Esophagus muscularis mucosa (tissue), 4 donors: ENCODE measurements at regions not wholly inside any gene's neighbourhood (a gene's known extent, or its start where the extent isn't known, plus 50 kb on each side); places are given as distances from the start of the nearest gene placed in this dataset.
A peak's percentile ranks its signal among the peaks of the same experiment; 100 is the strongest.

ENCODE experiments used
- DNase-seq: peaks from one replicate; pipeline ENCODE4 v3.0.0-alpha.2; 2017; ENCODE audit errors: extremely low spot score
- H3K27ac ChIP-seq, 4 donors: fragments of 200-600 bp; sonication (generic); replicated peaks in 1 of 4; 1 replicate in 3 of 4; 2 replicates in 1 of 4; pipeline ENCODE4 v1.5.1; 2016 to 2019; ENCODE audit warnings: mild to moderate bottlenecking in 1 of 4
- H3K27me3 ChIP-seq, 4 donors: fragments of 200-600 bp; sonication (generic); one replicate each; pipeline versions ENCODE4 v1.5.1 to v1.6.0; 2016 to 2019
- H3K36me3 ChIP-seq, 4 donors: fragments of 200-600 bp; sonication (generic); one replicate each; pipeline ENCODE4 v1.5.1; 2016 to 2019
- H3K4me1 ChIP-seq, 4 donors: fragments of 200-600 bp; sonication (generic); one replicate each; pipeline ENCODE4 v1.5.1; 2016 to 2019
- H3K4me3 ChIP-seq, 4 donors: fragments of 200-600 bp; sonication (generic); 1 replicate in 2 of 4; 2 replicates in 2 of 4; pipeline ENCODE4 v1.5.1; 2016 to 2019; ENCODE audit warnings: mild to moderate bottlenecking in 4 of 4, moderate library complexity in 1 of 4
- H3K9me3 ChIP-seq, 4 donors: fragments of 200-600 bp; sonication (generic); 1 replicate in 3 of 4; 2 replicates in 1 of 4; pipeline ENCODE4 v1.5.1; 2016 to 2019
- EP300 ChIP-seq: sonication (generic); formaldehyde crosslinking; IDR thresholded peaks from one replicate; pipeline ENCODE4 v1.6.1; 2017; ENCODE audit warnings: antibody characterized with exemption
- POLR2A ChIP-seq: fragments of 450-650 bp; IDR thresholded peaks from one replicate; pipeline ENCODE4 v1.6.1; 2017; ENCODE audit warnings: antibody characterized with exemption, moderate library complexity, mild to moderate bottlenecking, low read depth
- POLR2AphosphoS5 ChIP-seq, 2 donors: sonication (generic); formaldehyde crosslinking; IDR thresholded peaks; one replicate each; pipeline ENCODE4 v1.6.1; 2017; ENCODE audit warnings: antibody characterized with exemption in 2 of 2
- WGBS: methylation state at CpG from one replicate; pipeline ENCODE4 v1.1.5; 2018; 5-methylcytosine and 5-hydroxymethylcytosine counted together
- intact Hi-C: fragments of 100-400 bp; cut with DNase I; formaldehyde crosslinking; loops from one replicate; pipeline ENCODE4 v1.15.1; 2023
- TF ChIP-seq, protein P1 (sequence below), 3 experiments: fragments of 200-600 bp in 2 of 3; fragments of 450-650 bp in 1 of 3; sonication (generic) in 2 of 3; IDR thresholded peaks; one replicate each; pipeline ENCODE4 v1.5.1; 2017 to 2019; ENCODE audit warnings: antibody characterized with exemption in 3 of 3, mild to moderate bottlenecking in 2 of 3, moderate library complexity in 1 of 3

DNA sequence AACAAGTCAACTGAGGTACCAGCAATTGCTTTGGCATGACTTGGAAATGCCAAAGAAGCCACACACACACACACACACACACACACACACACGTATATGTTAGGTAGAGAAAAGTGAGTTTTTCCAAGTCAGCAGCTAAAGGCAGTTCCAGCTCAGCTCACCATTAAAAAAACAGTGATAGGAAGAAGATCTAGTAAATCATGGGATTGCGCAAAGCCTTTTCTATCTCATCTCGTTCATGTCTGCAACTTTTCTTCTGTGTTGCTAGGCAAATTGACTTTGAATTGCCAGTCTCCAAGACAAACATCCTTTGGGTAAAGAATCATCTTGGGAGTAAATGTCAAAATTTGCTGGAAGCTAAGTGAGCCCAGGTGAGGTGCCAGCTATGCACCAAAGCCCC, 500.1 kb downstream of the ENC1 start:
- no peak overlapping the region for H3K27ac ChIP-seq
- intact Hi-C loops, result no loop called here
- WGBS, result 76% methylated on average over 3 of the region's 3 CpGs
- H3K36me3 ChIP-seq, result no peaks in the 10 kb centered on the region
- H3K27me3 ChIP-seq, result no peaks in the 10 kb centered on the region
- H3K9me3 ChIP-seq, result no peaks in the 10 kb centered on the region
- TF ChIP-seq, protein P1, sequence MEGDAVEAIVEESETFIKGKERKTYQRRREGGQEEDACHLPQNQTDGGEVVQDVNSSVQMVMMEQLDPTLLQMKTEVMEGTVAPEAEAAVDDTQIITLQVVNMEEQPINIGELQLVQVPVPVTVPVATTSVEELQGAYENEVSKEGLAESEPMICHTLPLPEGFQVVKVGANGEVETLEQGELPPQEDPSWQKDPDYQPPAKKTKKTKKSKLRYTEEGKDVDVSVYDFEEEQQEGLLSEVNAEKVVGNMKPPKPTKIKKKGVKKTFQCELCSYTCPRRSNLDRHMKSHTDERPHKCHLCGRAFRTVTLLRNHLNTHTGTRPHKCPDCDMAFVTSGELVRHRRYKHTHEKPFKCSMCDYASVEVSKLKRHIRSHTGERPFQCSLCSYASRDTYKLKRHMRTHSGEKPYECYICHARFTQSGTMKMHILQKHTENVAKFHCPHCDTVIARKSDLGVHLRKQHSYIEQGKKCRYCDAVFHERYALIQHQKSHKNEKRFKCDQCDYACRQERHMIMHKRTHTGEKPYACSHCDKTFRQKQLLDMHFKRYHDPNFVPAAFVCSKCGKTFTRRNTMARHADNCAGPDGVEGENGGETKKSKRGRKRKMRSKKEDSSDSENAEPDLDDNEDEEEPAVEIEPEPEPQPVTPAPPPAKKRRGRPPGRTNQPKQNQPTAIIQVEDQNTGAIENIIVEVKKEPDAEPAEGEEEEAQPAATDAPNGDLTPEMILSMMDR (IDR thresholded peaks at IDR 0.05), result no peak
- TF ChIP-seq EP300 (no peak), POLR2AphosphoS5 (IDR thresholded peaks at IDR 0.05) (no peak), POLR2A (no peak)
- H3K4me3 ChIP-seq, result no peak overlapping the region
- H3K4me1 ChIP-seq, result peaks cover 0 to 5% (median 2%) of the 10 kb centered on the region in 4 donors
- DNase-seq, result peak; percentile 34

GRCh38 chr5:74139589-74139988, 500.9 kb downstream of the ENC1 start:
- WGBS, result 90% methylated on average over 6 of the region's 6 CpGs
- Histone ChIP-seq H3K4me1 (peaks cover 0 to 5% (median 2%) of the 10 kb centered on the region in 4 donors), H3K27ac (no peak overlapping the region), H3K27me3 (no peaks in the 10 kb centered on the region), H3K36me3 (no peaks in the 10 kb centered on the region), H3K9me3 (no peaks in the 10 kb centered on the region), H3K4me3 (no peak overlapping the region)
- DNase-seq, result peak; percentile 88
- intact Hi-C loops, result no loop called here
- no peak for TF ChIP-seq POLR2AphosphoS5 (IDR thresholded peaks at IDR 0.05)
- no peak for TF ChIP-seq EP300
- no peak for TF ChIP-seq POLR2A
- TF ChIP-seq, protein P1 (IDR thresholded peaks at IDR 0.05), result no peak

DNA sequence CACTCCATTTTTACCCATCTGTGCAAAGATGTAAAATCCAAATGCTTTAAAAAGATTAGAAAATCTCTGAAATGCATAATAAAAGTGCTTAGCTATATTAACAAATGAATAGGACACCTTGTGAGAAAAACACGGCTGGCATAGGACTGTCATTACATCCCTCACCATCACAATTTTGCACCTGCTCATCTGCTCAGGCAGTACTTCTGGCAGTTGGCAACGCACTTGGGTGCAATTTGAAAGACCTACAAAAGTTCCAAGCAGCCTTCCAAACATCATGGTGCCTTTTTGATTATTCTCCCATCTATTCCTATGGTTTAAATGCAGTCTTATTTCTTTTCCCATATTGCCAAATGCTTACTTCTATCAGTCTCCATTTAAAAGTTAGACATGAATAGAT, 501.8 kb downstream of the ENC1 start:
- TF ChIP-seq, protein P1 (IDR thresholded peaks at IDR 0.05), result no peak
- TF ChIP-seq POLR2AphosphoS5 (IDR thresholded peaks at IDR 0.05), result no peak
- no peak for TF ChIP-seq POLR2A
- no peak for TF ChIP-seq EP300
- intact Hi-C loops, result no loop called here
- 94% methylated on average over 2 of the region's 2 CpGs for WGBS
- no peaks in the 10 kb centered on the region for H3K9me3 ChIP-seq
- no peak overlapping the region for H3K4me3 ChIP-seq
- H3K27me3 ChIP-seq, result no peaks in the 10 kb centered on the region
- no peak overlapping the region for H3K27ac ChIP-seq
- DNase-seq, result peak; percentile 19
- peaks cover 0 to 5% (median 2%) of the 10 kb centered on the region in 4 donors for H3K4me1 ChIP-seq
- H3K36me3 ChIP-seq, result no peaks in the 10 kb centered on the region

DNA sequence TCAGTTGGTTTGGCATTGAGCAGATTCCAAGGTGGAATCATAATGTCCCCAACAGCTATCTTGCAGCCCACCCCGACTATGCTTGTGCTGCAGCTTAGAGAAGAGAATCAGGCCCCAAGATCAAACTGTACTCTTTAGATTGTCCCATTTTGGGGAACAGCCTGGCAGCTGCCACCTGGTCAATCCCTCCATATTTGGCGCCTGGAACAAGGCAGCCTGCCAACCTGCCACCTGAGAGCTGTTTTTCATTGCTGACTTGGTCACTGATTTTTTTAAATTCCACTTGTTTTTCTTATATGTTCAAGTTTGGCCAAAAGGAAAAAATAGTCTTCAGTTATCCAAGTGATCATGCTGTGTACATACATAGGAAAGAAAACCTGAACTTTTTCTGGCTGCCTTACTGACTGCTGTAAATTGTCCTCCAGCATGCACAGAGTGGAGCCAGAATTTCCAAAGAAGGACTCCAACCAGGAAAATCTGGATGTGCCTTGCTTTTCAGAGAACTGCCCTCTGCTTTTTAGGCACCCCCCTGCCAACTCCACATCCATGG, 504.2 kb downstream of the ENC1 start:
- intact Hi-C loops, result no loop called here
- no peaks in the 10 kb centered on the region for H3K36me3 ChIP-seq
- peaks cover 0 to 4% (median 0%) of the 10 kb centered on the region in 4 donors for H3K4me1 ChIP-seq
- TF ChIP-seq EP300, result no peak
- TF ChIP-seq, protein P1 (IDR thresholded peaks at IDR 0.05), result no peak
- no peak for TF ChIP-seq POLR2A
- no peak for TF ChIP-seq POLR2AphosphoS5 (IDR thresholded peaks at IDR 0.05)
- 92% methylated on average over 2 of the region's 2 CpGs for WGBS
- no peaks in the 10 kb centered on the region for H3K9me3 ChIP-seq
- H3K27ac ChIP-seq, result no peak overlapping the region
- H3K27me3 ChIP-seq, result no peaks in the 10 kb centered on the region
- no peak overlapping the region for H3K4me3 ChIP-seq
- peak; percentile 79 for DNase-seq

- intact Hi-C loops, result no loop called here
- no peaks in the 10 kb centered on the region for H3K27me3 ChIP-seq
- 100% methylated on average over 1 of the region's 1 CpG for WGBS
- H3K9me3 ChIP-seq, result no peaks in the 10 kb centered on the region
- no peak overlapping the region for H3K4me3 ChIP-seq
- peak; percentile 2 for DNase-seq
- H3K27ac ChIP-seq, result no peak overlapping the region
- TF ChIP-seq POLR2AphosphoS5 (IDR thresholded peaks at IDR 0.05) (no peak), EP300 (no peak), POLR2A (no peak)
- TF ChIP-seq, protein P1 (IDR thresholded peaks at IDR 0.05), result no peak
- H3K4me1 ChIP-seq, result no peaks in the 10 kb centered on the region
- no peaks in the 10 kb centered on the region for H3K36me3 ChIP-seq
These were observed 505.5 kb downstream of the ENC1 start for GRCh38 chr5:74135033-74135432.
